HPDE6-E6E7 (cell line): ENCODE measurements at regions not wholly inside any gene's neighbourhood (a gene's known extent, or its start where the extent isn't known, plus 50 kb on each side); places are given as distances from the start of the nearest gene placed in this dataset.

Experiments
- DNase-seq: peaks from one replicate; pipeline ENCODE4 v3.0.0; 2011; ENCODE audit warnings: missing footprints; ENCODE audit errors: extremely low spot score

- no peak for DNase-seq
These were observed 339.2 kb upstream of the PMFBP1 start for GRCh38 chr16:72511171-72511570.

GRCh38 chr16:72508191-72508590, 336.2 kb upstream of the PMFBP1 start:
- DNase-seq, result no peak

GRCh38 chr16:72502594-72503005, 330.6 kb upstream of the PMFBP1 start:
- no peak for DNase-seq

- peak; percentile 29 for DNase-seq
These were observed 330.0 kb upstream of the PMFBP1 start for GRCh38 chr16:72501739-72502593.

- DNase-seq, result no peak
These were observed 328.6 kb upstream of the PMFBP1 start for GRCh38 chr16:72500545-72500944.

GRCh38 chr16:72493716-72494415, 321.9 kb upstream of the PMFBP1 start:
- DNase-seq, result no peak

GRCh38 chr16:72487283-72487682, 315.3 kb upstream of the PMFBP1 start:
- no peak for DNase-seq

GRCh38 chr16:72482695-72483094, 310.7 kb upstream of the PMFBP1 start:
- no peak for DNase-seq

GRCh38 chr16:72481419-72481818, 309.5 kb upstream of the PMFBP1 start:
- no peak for DNase-seq

GRCh38 chr16:72480911-72481310, 309.0 kb upstream of the PMFBP1 start:
- no peak for DNase-seq

GRCh38 chr16:72475688-72476087, 303.7 kb upstream of the PMFBP1 start:
- no peak for DNase-seq

GRCh38 chr16:72474501-72475123, 302.7 kb upstream of the PMFBP1 start:
- DNase-seq, result no peak

- no peak for DNase-seq
These were observed 301.7 kb upstream of the PMFBP1 start for GRCh38 chr16:72473631-72474030.

GRCh38 chr16:72471317-72471924, 299.5 kb upstream of the PMFBP1 start:
- DNase-seq, result no peak

- DNase-seq, result no peak
These were observed 298.6 kb upstream of the PMFBP1 start for GRCh38 chr16:72470541-72470940.

- DNase-seq, result no peak
These were observed 298.0 kb upstream of the PMFBP1 start for GRCh38 chr16:72469932-72470331.

- DNase-seq, result no peak
These were observed 296.6 kb upstream of the PMFBP1 start for GRCh38 chr16:72468582-72468981.

GRCh38 chr16:72467157-72467759, 295.3 kb upstream of the PMFBP1 start:
- DNase-seq, result peak; percentile 4

GRCh38 chr16:72464597-72465368, 292.8 kb upstream of the PMFBP1 start:
- DNase-seq, result no peak

GRCh38 chr16:72464052-72464451, 292.1 kb upstream of the PMFBP1 start:
- no peak for DNase-seq

GRCh38 chr16:72458035-72458434, 286.1 kb upstream of the PMFBP1 start:
- no peak for DNase-seq
